ENCODE measurements at regions not wholly inside any gene's neighbourhood (a gene's known extent, or its start where the extent isn't known, plus 50 kb on each side); places are given as distances from the start of the nearest gene placed in this dataset.

GRCh38 chr11:69969890-69970784 lies 108.0 kb upstream of the ANO1 start:
- TF ChIP-seq, protein P1, sequence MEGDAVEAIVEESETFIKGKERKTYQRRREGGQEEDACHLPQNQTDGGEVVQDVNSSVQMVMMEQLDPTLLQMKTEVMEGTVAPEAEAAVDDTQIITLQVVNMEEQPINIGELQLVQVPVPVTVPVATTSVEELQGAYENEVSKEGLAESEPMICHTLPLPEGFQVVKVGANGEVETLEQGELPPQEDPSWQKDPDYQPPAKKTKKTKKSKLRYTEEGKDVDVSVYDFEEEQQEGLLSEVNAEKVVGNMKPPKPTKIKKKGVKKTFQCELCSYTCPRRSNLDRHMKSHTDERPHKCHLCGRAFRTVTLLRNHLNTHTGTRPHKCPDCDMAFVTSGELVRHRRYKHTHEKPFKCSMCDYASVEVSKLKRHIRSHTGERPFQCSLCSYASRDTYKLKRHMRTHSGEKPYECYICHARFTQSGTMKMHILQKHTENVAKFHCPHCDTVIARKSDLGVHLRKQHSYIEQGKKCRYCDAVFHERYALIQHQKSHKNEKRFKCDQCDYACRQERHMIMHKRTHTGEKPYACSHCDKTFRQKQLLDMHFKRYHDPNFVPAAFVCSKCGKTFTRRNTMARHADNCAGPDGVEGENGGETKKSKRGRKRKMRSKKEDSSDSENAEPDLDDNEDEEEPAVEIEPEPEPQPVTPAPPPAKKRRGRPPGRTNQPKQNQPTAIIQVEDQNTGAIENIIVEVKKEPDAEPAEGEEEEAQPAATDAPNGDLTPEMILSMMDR (conservative IDR thresholded peaks at IDR 0.05; ENCODE audit: low read length): no peak
- no peak for TF ChIP-seq EZH2phosphoT487 (IDR thresholded peaks at IDR 0.05; ENCODE audit: borderline replicate concordance)
